Duodenal mucosa (tissue), 2 donors: ENCODE measurements at regions not wholly inside any gene's neighbourhood (a gene's known extent, or its start where the extent isn't known, plus 50 kb on each side); places are given as distances from the start of the nearest gene placed in this dataset.

Source experiments
- H3K27ac ChIP-seq: one replicate; pipeline ENCODE4 v1.7.0; 2013; ENCODE audit warnings: low read depth, low read length
- H3K27me3 ChIP-seq, 2 donors: one replicate each; pipeline ENCODE4 v1.7.0; 2013; ENCODE audit warnings: low read length in 2 of 2, control low read depth in 1 of 2; ENCODE audit not compliant: insufficient read depth in 2 of 2, control insufficient read depth in 1 of 2
- H3K36me3 ChIP-seq, 2 donors: one replicate each; pipeline ENCODE4 v1.7.0; 2013; ENCODE audit warnings: low read length in 2 of 2, control low read depth in 1 of 2; ENCODE audit not compliant: insufficient read depth in 2 of 2, control insufficient read depth in 1 of 2
- H3K4me1 ChIP-seq, 2 donors: one replicate each; pipeline ENCODE4 v1.7.0; 2013; ENCODE audit warnings: low read length in 2 of 2, control low read depth in 1 of 2; ENCODE audit not compliant: insufficient read depth in 2 of 2, control insufficient read depth in 1 of 2
- H3K4me3 ChIP-seq, 2 donors: one replicate each; pipeline ENCODE4 v1.7.0; 2013; ENCODE audit warnings: low read length in 2 of 2, low read depth in 1 of 2
- H3K9ac ChIP-seq, 2 donors: one replicate each; pipeline ENCODE4 v1.7.0; 2013; ENCODE audit warnings: low read length in 2 of 2, low read depth in 1 of 2
- H3K9me3 ChIP-seq, 2 donors: one replicate each; pipeline ENCODE4 v1.7.0; 2013; ENCODE audit warnings: low read length in 2 of 2, control low read depth in 1 of 2; ENCODE audit not compliant: control insufficient read depth in 1 of 2

DNA sequence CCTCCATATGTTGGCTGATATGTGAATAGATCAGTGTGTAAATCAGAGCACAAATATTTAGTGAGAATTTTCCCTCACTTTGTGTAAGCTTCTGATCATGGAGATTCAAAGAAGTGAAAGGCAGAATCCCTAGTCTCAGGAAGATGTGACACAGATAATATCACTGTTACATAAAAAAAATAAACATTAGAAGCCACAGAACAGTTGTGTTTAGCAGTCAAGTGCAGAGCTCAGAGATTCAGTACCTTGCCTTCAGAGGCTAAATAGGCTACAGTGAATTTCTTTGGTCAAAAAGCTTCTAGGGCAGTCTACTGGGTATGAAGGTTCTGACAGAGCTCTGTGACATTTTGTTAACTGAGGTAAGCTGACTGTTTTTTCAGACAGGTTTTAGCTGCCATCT is 591.5 kb downstream of the METTL15 start:
- Histone ChIP-seq H3K4me1 (no peaks in the 10 kb centered on the region), H3K27ac (no peak overlapping the region), H3K9ac (no peak overlapping the region), H3K27me3 (no peaks in the 10 kb centered on the region), H3K36me3 (no peaks in the 10 kb centered on the region), H3K9me3 (no peaks in the 10 kb centered on the region), H3K4me3 (no peak overlapping the region)

- no peaks in the 10 kb centered on the region for H3K9me3 ChIP-seq
Measured at GRCh38 chr11:28697920-28698827, 590.0 kb downstream of the METTL15 start.

DNA sequence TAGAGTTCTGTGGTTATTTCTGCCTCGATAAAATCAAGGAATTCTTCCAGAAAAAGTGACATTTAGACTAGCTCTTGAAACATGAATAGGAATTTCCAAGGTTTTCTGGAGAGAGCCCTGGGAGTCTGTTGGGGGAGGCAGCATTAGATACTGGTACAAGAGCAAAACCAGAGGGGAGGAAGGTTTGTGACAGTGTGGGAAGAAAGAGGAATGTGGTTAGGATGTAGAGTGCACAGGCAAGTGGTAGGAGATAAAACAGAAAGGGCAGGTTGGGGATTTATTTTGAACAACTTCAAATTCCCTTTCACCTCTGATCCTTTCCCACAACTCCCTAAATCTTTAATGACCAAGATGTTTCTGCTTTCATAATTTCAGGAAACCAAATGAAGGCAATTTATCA is 588.4 kb downstream of the METTL15 start:
- H3K4me1 ChIP-seq: no peaks in the 10 kb centered on the region
- H3K4me3 ChIP-seq: no peak overlapping the region
- H3K36me3 ChIP-seq: no peaks in the 10 kb centered on the region
- H3K9ac ChIP-seq: no peak overlapping the region
- H3K27me3 ChIP-seq: no peaks in the 10 kb centered on the region
- no peak overlapping the region for H3K27ac ChIP-seq
- no peaks in the 10 kb centered on the region for H3K9me3 ChIP-seq

More at GRCh38 chr11:28697920-28698827, 590.0 kb downstream of the METTL15 start:
- Histone ChIP-seq H3K9ac (no peak overlapping the region), H3K36me3 (no peaks in the 10 kb centered on the region), H3K4me3 (no peak overlapping the region), H3K27me3 (no peaks in the 10 kb centered on the region), H3K27ac (no peak overlapping the region), H3K4me1 (no peaks in the 10 kb centered on the region)

- Histone ChIP-seq H3K36me3 (no peaks in the 10 kb centered on the region), H3K9ac (no peak overlapping the region), H3K9me3 (no peaks in the 10 kb centered on the region), H3K27me3 (no peaks in the 10 kb centered on the region), H3K4me3 (no peak overlapping the region), H3K4me1 (no peaks in the 10 kb centered on the region), H3K27ac (no peak overlapping the region)
Measured at GRCh38 chr11:28690746-28691145, 582.6 kb downstream of the METTL15 start.

GRCh38 chr11:28684011-28684586 is 575.9 kb downstream of the METTL15 start:
- Histone ChIP-seq H3K27ac (no peak overlapping the region), H3K4me1 (no peaks in the 10 kb centered on the region), H3K9me3 (no peaks in the 10 kb centered on the region), H3K27me3 (no peaks in the 10 kb centered on the region), H3K36me3 (no peaks in the 10 kb centered on the region), H3K9ac (no peak overlapping the region), H3K4me3 (no peak overlapping the region)

GRCh38 chr11:28679795-28680468 is 571.7 kb downstream of the METTL15 start:
- H3K4me1 ChIP-seq: no peaks in the 10 kb centered on the region
- no peaks in the 10 kb centered on the region for H3K27me3 ChIP-seq
- no peaks in the 10 kb centered on the region for H3K36me3 ChIP-seq
- H3K4me3 ChIP-seq: no peak overlapping the region
- H3K9ac ChIP-seq: no peak overlapping the region
- H3K9me3 ChIP-seq: no peaks in the 10 kb centered on the region
- no peak overlapping the region for H3K27ac ChIP-seq

GRCh38 chr11:28677721-28678120 is 569.5 kb downstream of the METTL15 start:
- no peaks in the 10 kb centered on the region for H3K27me3 ChIP-seq
- no peak overlapping the region for H3K27ac ChIP-seq
- H3K4me1 ChIP-seq: no peaks in the 10 kb centered on the region
- no peaks in the 10 kb centered on the region for H3K9me3 ChIP-seq
- H3K36me3 ChIP-seq: no peaks in the 10 kb centered on the region
- no peak overlapping the region for H3K9ac ChIP-seq
- H3K4me3 ChIP-seq: no peak overlapping the region

DNA sequence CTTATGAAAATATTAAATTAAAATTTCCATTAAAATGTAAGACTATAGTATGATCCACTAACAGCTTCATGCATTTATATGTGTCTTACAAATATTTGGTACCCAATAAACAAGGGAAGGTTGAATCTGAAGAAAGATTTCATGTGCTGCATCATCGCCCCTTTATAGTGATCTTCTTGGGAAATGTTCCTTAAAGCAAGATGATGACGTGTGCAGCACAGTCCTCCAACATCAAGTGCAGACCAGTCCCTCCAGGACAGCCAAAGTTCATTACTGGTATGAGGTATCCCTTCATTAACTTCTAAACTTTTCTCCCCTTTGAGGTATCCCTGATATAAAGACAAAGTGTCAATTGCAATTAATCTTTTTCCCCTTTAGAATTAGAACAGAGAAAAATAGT is 567.0 kb downstream of the METTL15 start:
- Histone ChIP-seq H3K27me3 (no peaks in the 10 kb centered on the region), H3K4me3 (no peak overlapping the region), H3K9me3 (no peaks in the 10 kb centered on the region), H3K36me3 (no peaks in the 10 kb centered on the region), H3K4me1 (no peaks in the 10 kb centered on the region), H3K27ac (no peak overlapping the region), H3K9ac (no peak overlapping the region)

DNA sequence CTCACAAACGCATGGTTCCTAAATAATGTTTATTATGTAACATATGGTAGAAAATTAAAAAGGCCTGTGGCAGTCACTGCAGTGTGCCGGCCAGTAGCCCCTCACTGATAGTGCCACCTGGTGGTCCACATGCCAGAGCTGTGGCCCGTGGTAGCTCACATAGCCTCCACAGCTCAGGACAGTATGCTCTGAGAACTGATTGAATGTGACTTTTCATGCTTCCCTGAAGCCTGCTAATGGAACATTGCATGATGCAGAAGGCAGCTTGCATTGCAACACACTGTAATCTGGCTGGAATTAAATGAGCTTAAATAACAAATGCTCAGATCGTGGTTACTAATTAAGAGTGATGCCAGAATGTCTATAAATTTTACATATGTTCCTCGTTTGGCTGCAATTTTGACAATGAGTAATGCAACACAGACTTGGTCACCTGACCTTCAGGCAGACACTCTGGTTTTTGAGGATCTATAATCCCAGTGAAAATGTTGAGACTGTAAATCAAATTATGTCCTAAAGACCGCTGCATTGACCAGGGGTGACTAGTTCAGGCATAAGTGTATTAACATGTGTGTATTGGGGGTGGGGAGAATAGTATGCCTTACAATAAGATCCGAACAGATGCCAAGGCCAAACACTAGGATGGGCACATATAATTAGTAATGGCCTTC is 566.4 kb downstream of the METTL15 start:
- Histone ChIP-seq H3K4me3 (no peak overlapping the region), H3K9ac (no peak overlapping the region), H3K4me1 (no peaks in the 10 kb centered on the region), H3K36me3 (no peaks in the 10 kb centered on the region), H3K27ac (no peak overlapping the region), H3K9me3 (no peaks in the 10 kb centered on the region), H3K27me3 (no peaks in the 10 kb centered on the region)
